ENCODE measurements at regions not wholly inside any gene's neighbourhood (a gene's known extent, or its start where the extent isn't known, plus 50 kb on each side); places are given as distances from the start of the nearest gene placed in this dataset.

DNA sequence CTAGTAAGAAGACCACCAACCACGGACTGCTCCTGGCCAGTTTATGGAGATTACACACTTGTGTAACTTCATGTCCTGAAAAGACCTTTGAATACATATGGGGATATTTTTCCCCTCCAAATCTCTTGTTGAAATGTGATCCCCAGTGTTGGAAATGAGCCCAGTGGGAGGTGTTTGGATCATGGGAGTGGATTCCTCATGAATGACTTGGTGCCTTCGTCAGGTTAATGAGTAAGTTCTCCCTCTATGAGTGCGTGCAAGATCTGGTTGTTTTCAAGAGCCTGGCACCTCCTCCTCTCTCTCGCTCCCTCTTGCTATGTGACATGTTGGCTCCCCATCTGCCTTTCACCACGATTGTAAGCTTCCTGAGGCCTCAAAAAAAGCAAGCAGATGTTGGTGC is 769.0 kb upstream of the SLITRK1 start:
- Histone ChIP-seq H3K4me1 (ENCODE audit: insufficient read depth) (peaks cover 19% of the 10 kb centered on the region), H3K9me2 (ENCODE audit: insufficient read depth) (peaks cover 5% of the 10 kb centered on the region; the same call in 1 of the 2 replicates), H3K27ac (ENCODE audit: low read depth) (no peak overlapping the region), H3K79me2 (replicated peaks; ENCODE audit: insufficient read depth) (no peaks in the 10 kb centered on the region), H3K27me3 (ENCODE audit: insufficient read depth) (no peaks in the 10 kb centered on the region), H3K36me3 (ENCODE audit: insufficient read depth) (no peaks in the 10 kb centered on the region), H3K4me3 (no peak overlapping the region), H3F3A (replicated peaks; ENCODE audit: low read depth) (peaks cover 6% of the 10 kb centered on the region; the same call in 1 of the 2 replicates), H2AFZ (no peak overlapping the region), H3K4me2 (no peak overlapping the region), H4K20me1 (replicated peaks; ENCODE audit: insufficient read depth) (no peaks in the 10 kb centered on the region)
- H3K27me3 Mint-ChIP-seq (ENCODE audit: insufficient read depth, low read depth, poor library complexity): no peaks in the 10 kb centered on the region
- H3K4me1 Mint-ChIP-seq: peaks cover 34% of the 10 kb centered on the region
- H3K27ac Mint-ChIP-seq: no peak overlapping the region; the same call in 1 of the 2 replicates
- no peak for DNase-seq (ENCODE audit: low spot score)
- peaks cover 37% of the 10 kb centered on the region for H3K9me3 Mint-ChIP-seq
- H3K36me3 Mint-ChIP-seq (ENCODE audit: low read depth): peaks cover 43% of the 10 kb centered on the region
- no peak overlapping the region for H3K4me3 Mint-ChIP-seq
- no peak for ATAC-seq
- TF ChIP-seq, protein P1, sequence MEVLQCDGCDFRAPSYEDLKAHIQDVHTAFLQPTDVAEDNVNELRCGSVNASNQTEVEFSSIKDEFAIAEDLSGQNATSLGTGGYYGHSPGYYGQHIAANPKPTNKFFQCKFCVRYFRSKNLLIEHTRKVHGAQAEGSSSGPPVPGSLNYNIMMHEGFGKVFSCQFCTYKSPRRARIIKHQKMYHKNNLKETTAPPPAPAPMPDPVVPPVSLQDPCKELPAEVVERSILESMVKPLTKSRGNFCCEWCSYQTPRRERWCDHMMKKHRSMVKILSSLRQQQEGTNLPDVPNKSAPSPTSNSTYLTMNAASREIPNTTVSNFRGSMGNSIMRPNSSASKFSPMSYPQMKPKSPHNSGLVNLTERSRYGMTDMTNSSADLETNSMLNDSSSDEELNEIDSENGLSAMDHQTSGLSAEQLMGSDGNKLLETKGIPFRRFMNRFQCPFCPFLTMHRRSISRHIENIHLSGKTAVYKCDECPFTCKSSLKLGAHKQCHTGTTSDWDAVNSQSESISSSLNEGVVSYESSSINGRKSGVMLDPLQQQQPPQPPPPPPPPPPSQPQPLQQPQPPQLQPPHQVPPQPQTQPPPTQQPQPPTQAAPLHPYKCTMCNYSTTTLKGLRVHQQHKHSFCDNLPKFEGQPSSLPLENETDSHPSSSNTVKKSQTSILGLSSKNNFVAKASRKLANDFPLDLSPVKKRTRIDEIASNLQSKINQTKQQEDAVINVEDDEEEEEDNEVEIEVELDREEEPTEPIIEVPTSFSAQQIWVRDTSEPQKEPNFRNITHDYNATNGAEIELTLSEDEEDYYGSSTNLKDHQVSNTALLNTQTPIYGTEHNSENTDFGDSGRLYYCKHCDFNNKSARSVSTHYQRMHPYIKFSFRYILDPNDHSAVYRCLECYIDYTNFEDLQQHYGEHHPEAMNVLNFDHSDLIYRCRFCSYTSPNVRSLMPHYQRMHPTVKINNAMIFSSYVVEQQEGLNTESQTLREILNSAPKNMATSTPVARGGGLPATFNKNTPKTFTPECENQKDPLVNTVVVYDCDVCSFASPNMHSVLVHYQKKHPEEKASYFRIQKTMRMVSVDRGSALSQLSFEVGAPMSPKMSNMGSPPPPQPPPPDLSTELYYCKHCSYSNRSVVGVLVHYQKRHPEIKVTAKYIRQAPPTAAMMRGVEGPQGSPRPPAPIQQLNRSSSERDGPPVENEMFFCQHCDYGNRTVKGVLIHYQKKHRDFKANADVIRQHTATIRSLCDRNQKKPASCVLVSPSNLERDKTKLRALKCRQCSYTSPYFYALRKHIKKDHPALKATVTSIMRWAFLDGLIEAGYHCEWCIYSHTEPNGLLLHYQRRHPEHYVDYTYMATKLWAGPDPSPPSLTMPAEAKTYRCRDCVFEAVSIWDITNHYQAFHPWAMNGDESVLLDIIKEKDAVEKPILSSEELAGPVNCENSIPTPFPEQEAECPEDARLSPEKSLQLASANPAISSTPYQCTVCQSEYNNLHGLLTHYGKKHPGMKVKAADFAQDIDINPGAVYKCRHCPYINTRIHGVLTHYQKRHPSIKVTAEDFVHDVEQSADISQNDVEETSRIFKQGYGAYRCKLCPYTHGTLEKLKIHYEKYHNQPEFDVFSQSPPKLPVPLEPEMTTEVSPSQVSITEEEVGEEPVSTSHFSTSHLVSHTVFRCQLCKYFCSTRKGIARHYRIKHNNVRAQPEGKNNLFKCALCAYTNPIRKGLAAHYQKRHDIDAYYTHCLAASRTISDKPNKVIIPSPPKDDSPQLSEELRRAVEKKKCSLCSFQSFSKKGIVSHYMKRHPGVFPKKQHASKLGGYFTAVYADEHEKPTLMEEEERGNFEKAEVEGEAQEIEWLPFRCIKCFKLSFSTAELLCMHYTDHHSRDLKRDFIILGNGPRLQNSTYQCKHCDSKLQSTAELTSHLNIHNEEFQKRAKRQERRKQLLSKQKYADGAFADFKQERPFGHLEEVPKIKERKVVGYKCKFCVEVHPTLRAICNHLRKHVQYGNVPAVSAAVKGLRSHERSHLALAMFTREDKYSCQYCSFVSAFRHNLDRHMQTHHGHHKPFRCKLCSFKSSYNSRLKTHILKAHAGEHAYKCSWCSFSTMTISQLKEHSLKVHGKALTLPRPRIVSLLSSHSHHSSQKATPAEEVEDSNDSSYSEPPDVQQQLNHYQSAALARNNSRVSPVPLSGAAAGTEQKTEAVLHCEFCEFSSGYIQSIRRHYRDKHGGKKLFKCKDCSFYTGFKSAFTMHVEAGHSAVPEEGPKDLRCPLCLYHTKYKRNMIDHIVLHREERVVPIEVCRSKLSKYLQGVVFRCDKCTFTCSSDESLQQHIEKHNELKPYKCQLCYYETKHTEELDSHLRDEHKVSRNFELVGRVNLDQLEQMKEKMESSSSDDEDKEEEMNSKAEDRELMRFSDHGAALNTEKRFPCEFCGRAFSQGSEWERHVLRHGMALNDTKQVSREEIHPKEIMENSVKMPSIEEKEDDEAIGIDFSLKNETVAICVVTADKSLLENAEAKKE (CRISPR knock-in tag; IDR thresholded peaks at IDR 0.05): no peak
- no peak for TF ChIP-seq ZNF114 (CRISPR knock-in tag; IDR thresholded peaks at IDR 0.05)

DNA sequence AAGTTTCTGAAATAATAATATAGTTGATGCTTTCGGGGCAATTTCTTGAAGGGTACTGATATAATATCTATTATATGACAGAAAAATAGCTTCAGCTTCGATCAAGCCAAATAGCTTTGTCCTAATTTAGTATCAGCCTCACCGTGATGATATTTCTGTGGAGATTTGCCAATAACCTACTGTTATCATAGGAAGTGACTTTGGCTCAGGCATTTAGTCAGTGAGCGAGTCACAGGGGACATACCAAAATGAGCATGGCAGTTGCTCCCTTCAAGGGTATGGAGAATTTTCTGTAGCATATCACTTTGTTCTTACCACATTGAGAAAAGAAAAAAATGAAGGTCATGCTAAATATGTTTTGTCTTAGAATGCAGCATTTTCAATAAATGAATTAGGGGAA is 767.6 kb upstream of the SLITRK1 start:
- H3K36me3 ChIP-seq (ENCODE audit: insufficient read depth): no peaks in the 10 kb centered on the region
- H3K9me2 ChIP-seq (ENCODE audit: insufficient read depth): peaks cover 5% of the 10 kb centered on the region; the same call in 1 of the 2 replicates
- no peak overlapping the region for H3K27ac ChIP-seq (ENCODE audit: low read depth)
- TF ChIP-seq ETS1 (IDR thresholded peaks at IDR 0.05) (no peak), CREB1 (CRISPR knock-in tag; IDR thresholded peaks at IDR 0.05; ENCODE audit: low read depth) (no peak), ZNF331 (CRISPR knock-in tag; IDR thresholded peaks at IDR 0.05; ENCODE audit: low read depth) (no peak), EZH2phosphoT487 (IDR thresholded peaks at IDR 0.05; ENCODE audit: unreplicated experiment) (no peak), POLR2AphosphoS5 (IDR thresholded peaks at IDR 0.05; ENCODE audit: low read depth) (no peak)
- TF ChIP-seq, protein P2, sequence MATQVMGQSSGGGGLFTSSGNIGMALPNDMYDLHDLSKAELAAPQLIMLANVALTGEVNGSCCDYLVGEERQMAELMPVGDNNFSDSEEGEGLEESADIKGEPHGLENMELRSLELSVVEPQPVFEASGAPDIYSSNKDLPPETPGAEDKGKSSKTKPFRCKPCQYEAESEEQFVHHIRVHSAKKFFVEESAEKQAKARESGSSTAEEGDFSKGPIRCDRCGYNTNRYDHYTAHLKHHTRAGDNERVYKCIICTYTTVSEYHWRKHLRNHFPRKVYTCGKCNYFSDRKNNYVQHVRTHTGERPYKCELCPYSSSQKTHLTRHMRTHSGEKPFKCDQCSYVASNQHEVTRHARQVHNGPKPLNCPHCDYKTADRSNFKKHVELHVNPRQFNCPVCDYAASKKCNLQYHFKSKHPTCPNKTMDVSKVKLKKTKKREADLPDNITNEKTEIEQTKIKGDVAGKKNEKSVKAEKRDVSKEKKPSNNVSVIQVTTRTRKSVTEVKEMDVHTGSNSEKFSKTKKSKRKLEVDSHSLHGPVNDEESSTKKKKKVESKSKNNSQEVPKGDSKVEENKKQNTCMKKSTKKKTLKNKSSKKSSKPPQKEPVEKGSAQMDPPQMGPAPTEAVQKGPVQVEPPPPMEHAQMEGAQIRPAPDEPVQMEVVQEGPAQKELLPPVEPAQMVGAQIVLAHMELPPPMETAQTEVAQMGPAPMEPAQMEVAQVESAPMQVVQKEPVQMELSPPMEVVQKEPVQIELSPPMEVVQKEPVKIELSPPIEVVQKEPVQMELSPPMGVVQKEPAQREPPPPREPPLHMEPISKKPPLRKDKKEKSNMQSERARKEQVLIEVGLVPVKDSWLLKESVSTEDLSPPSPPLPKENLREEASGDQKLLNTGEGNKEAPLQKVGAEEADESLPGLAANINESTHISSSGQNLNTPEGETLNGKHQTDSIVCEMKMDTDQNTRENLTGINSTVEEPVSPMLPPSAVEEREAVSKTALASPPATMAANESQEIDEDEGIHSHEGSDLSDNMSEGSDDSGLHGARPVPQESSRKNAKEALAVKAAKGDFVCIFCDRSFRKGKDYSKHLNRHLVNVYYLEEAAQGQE (IDR thresholded peaks at IDR 0.05; ENCODE audit: unreplicated experiment): no peak
- no peaks in the 10 kb centered on the region for H3K79me2 ChIP-seq (replicated peaks; ENCODE audit: insufficient read depth)
- Mint-ChIP-seq H3K36me3 (ENCODE audit: low read depth) (peaks cover 42% of the 10 kb centered on the region), H3K9me3 (peaks cover 35% of the 10 kb centered on the region), H3K4me1 (peaks cover 22% of the 10 kb centered on the region), H3K27me3 (ENCODE audit: insufficient read depth, low read depth, poor library complexity) (no peaks in the 10 kb centered on the region), H3K4me3 (no peak overlapping the region), H3K27ac (peak overlapping the region; percentile 49; the same call in 1 of the 2 replicates)
- ATAC-seq (no peak), DNase-seq (ENCODE audit: low spot score) (no peak)
- H4K20me1 ChIP-seq (replicated peaks; ENCODE audit: insufficient read depth): no peaks in the 10 kb centered on the region
- no peak overlapping the region for H3K4me2 ChIP-seq
- peaks cover 6% of the 10 kb centered on the region; the same call in 1 of the 2 replicates for H3F3A ChIP-seq (replicated peaks; ENCODE audit: low read depth)
- no peak overlapping the region for H2AFZ ChIP-seq
- H3K4me3 ChIP-seq: no peak overlapping the region
- H3K4me1 ChIP-seq (ENCODE audit: insufficient read depth): peaks cover 8% of the 10 kb centered on the region; the same call in 1 of the 2 replicates
- H3K27me3 ChIP-seq (ENCODE audit: insufficient read depth): no peaks in the 10 kb centered on the region
